SU-DHL-6 (cell line): ENCODE measurements at regions not wholly inside any gene's neighbourhood (a gene's known extent, or its start where the extent isn't known, plus 50 kb on each side); places are given as distances from the start of the nearest gene placed in this dataset.

Experiments used
- H2AFZ ChIP-seq: fragments of 200-600 bp; sonication (generic); 2 replicates; pipeline ENCODE4 v1.6.1; 2014; ENCODE audit warnings: low read depth, mild to moderate bottlenecking, moderate library complexity, mixed read lengths, antibody characterized with exemption, low read length; ENCODE audit not compliant: severe bottlenecking
- H3F3A ChIP-seq: fragments of 200-600 bp; shearing (Covaris generic); 2 replicates; pipeline ENCODE4 v1.6.0; 2016; ENCODE audit warnings: antibody characterized with exemption, mild to moderate bottlenecking; ENCODE audit not compliant: insufficient read depth
- H3K27ac ChIP-seq: fragments of 200-600 bp; sonication (generic); 2 replicates; pipeline ENCODE4 v1.5.1; 2016; ENCODE audit warnings: low read depth, mild to moderate bottlenecking, low read length, moderate library complexity, mixed read lengths
- H3K27me3 ChIP-seq: fragments of 200-600 bp; sonication (generic), shearing (Covaris generic); 2 replicates; pipeline ENCODE4 v1.6.0; 2014; ENCODE audit warnings: mild to moderate bottlenecking, low read length
- H3K36me3 ChIP-seq: fragments of 200-600 bp; sonication (generic); 2 replicates; pipeline ENCODE4 v1.6.1; 2014; ENCODE audit warnings: mild to moderate bottlenecking, low read length, mixed read lengths
- H3K4me2 ChIP-seq: fragments of 300-600, 200-600 bp; shearing (Covaris generic), sonication (generic); 2 replicates; pipeline ENCODE4 v1.6.0; 2014; ENCODE audit warnings: low read length, low read depth, mild to moderate bottlenecking; ENCODE audit not compliant: poor library complexity, severe bottlenecking
- H3K4me3 ChIP-seq: fragments of 200-600 bp; sonication (generic); 2 replicates; pipeline ENCODE4 v1.5.1; 2014; ENCODE audit warnings: antibody characterized with exemption, low read length, mild to moderate bottlenecking, mixed read lengths; ENCODE audit not compliant: insufficient read depth, poor library complexity, severe bottlenecking
- H3K79me2 ChIP-seq: fragments of 200-600 bp; sonication (generic); 2 replicates; pipeline ENCODE4 v1.6.1; 2014; ENCODE audit warnings: mild to moderate bottlenecking, low read length, moderate library complexity; ENCODE audit not compliant: insufficient read depth
- H3K9ac ChIP-seq: fragments of 200-600 bp; sonication (generic); 2 replicates; pipeline ENCODE4 v1.7.0; 2014; ENCODE audit warnings: mild to moderate bottlenecking, low read length
- H3K9me2 ChIP-seq: fragments of 200-600 bp; sonication (generic); replicated peaks from 2 replicates; pipeline ENCODE4 v1.6.1; 2014; ENCODE audit warnings: low read length; ENCODE audit not compliant: insufficient read depth
- H3K9me3 ChIP-seq: fragments of 200-600 bp; sonication (generic); 2 replicates; pipeline ENCODE4 v1.6.1; 2014; ENCODE audit warnings: low read length, mixed read lengths; ENCODE audit not compliant: insufficient read depth
- H4K20me1 ChIP-seq: fragments of 200-600 bp; sonication (generic); 2 replicates; pipeline ENCODE4 v1.6.1; 2014; ENCODE audit warnings: low read depth, mild to moderate bottlenecking, antibody characterized with exemption, low read length, moderate library complexity, mixed read lengths
- CTCF ChIP-seq: fragments of 200-600 bp; sonication (generic); IDR thresholded peaks from one replicate; pipeline ENCODE4 v1.5.1; 2017; ENCODE audit warnings: antibody characterized with exemption, mild to moderate bottlenecking, low read length, moderate library complexity; ENCODE audit not compliant: insufficient read depth, poor library complexity, severe bottlenecking
- EZH2phosphoT487 ChIP-seq: fragments of 200-600 bp; sonication (generic), shearing (Covaris generic); conservative IDR thresholded peaks from 2 replicates; pipeline ENCODE4 v1.6.1; 2018; ENCODE audit warnings: mild to moderate bottlenecking, antibody characterized with exemption, low read length, moderate library complexity, mixed read lengths

- no peaks in the 10 kb centered on the region for H3K9me3 ChIP-seq
- H3K36me3 ChIP-seq = no peaks in the 10 kb centered on the region
- no peak overlapping the region for H2AFZ ChIP-seq
- TF ChIP-seq EZH2phosphoT487 (no peak), CTCF (no peak)
- no peaks in the 10 kb centered on the region for H3K9me2 ChIP-seq
- no peak overlapping the region for H3K4me3 ChIP-seq
- no peak overlapping the region for H3K9ac ChIP-seq
- H3K27ac ChIP-seq = no peak overlapping the region
- H3F3A ChIP-seq = no peaks in the 10 kb centered on the region
- no peaks in the 10 kb centered on the region for H4K20me1 ChIP-seq
- no peaks in the 10 kb centered on the region for H3K27me3 ChIP-seq
- no peak overlapping the region for H3K4me2 ChIP-seq
- no peaks in the 10 kb centered on the region for H3K79me2 ChIP-seq
Observed at GRCh38 chrX:143206966-143207365, 181.2 kb downstream of the SPANXN4 start.

GRCh38 chrX:143171703-143172102 is 146.0 kb downstream of the SPANXN4 start:
- H3K4me2 ChIP-seq = no peak overlapping the region
- no peaks in the 10 kb centered on the region for H3K27me3 ChIP-seq
- H3K4me3 ChIP-seq = no peak overlapping the region
- no peak overlapping the region for H3K9ac ChIP-seq
- no peaks in the 10 kb centered on the region for H3F3A ChIP-seq
- H3K27ac ChIP-seq = no peak overlapping the region
- H2AFZ ChIP-seq = no peak overlapping the region
- H3K79me2 ChIP-seq = no peaks in the 10 kb centered on the region
- no peaks in the 10 kb centered on the region for H4K20me1 ChIP-seq
- no peaks in the 10 kb centered on the region for H3K9me2 ChIP-seq
- TF ChIP-seq EZH2phosphoT487 (no peak), CTCF (no peak)
- no peaks in the 10 kb centered on the region for H3K36me3 ChIP-seq
- no peaks in the 10 kb centered on the region for H3K9me3 ChIP-seq

GRCh38 chrX:143165778-143166177 is 140.1 kb downstream of the SPANXN4 start:
- Histone ChIP-seq H3K4me2 (no peak overlapping the region), H3K9ac (no peak overlapping the region), H3K9me2 (no peaks in the 10 kb centered on the region), H3K27me3 (no peaks in the 10 kb centered on the region), H3K79me2 (no peaks in the 10 kb centered on the region), H3F3A (no peaks in the 10 kb centered on the region), H3K36me3 (no peaks in the 10 kb centered on the region), H4K20me1 (no peaks in the 10 kb centered on the region), H3K9me3 (no peaks in the 10 kb centered on the region), H3K4me3 (no peak overlapping the region), H2AFZ (no peak overlapping the region), H3K27ac (no peak overlapping the region)
- TF ChIP-seq CTCF (no peak), EZH2phosphoT487 (no peak)
